ENCODE measurements at regions not wholly inside any gene's neighbourhood (a gene's known extent, or its start where the extent isn't known, plus 50 kb on each side); places are given as distances from the start of the nearest gene placed in this dataset.
"Not testable (repeated sequence)": the region's sequence is repeated elsewhere in the genome, so short reads cannot be mapped to it uniquely, and the experiment has no call there.

GRCh38 chr9:3646226-3646625 is 120.4 kb upstream of the RFX3 start:
- Histone ChIP-seq H3K27ac (ENCODE audit: low read depth, low read length) (no peak overlapping the region), H3K9me3 (ENCODE audit: control insufficient read depth in 1 of 2, low read length in 2 of 2) (no peaks in the 10 kb centered on the region), H3K27me3 (ENCODE audit: control insufficient read depth in 1 of 2, insufficient read depth in 2 of 2, low read length in 2 of 2) (no peaks in the 10 kb centered on the region), H3K4me3 (ENCODE audit: low read depth in 1 of 2, low read length in 2 of 2) (no peak overlapping the region), H3K36me3 (ENCODE audit: control insufficient read depth in 1 of 2, insufficient read depth in 2 of 2, low read length in 2 of 2) (no peaks in the 10 kb centered on the region), H3K4me1 (ENCODE audit: control insufficient read depth in 1 of 2, insufficient read depth in 2 of 2, low read length in 2 of 2) (no peaks in the 10 kb centered on the region), H3K9ac (ENCODE audit: low read depth in 1 of 2, low read length in 2 of 2) (no peak overlapping the region)

GRCh38 chr9:3642075-3642474 is 116.3 kb upstream of the RFX3 start:
- not testable (repeated sequence) for H3K4me1 ChIP-seq (ENCODE audit: control insufficient read depth in 1 of 2, insufficient read depth in 2 of 2, low read length in 2 of 2); H3K36me3 ChIP-seq (ENCODE audit: control insufficient read depth in 1 of 2, insufficient read depth in 2 of 2, low read length in 2 of 2); H3K27me3 ChIP-seq (ENCODE audit: control insufficient read depth in 1 of 2, insufficient read depth in 2 of 2, low read length in 2 of 2); H3K9ac ChIP-seq (ENCODE audit: low read depth in 1 of 2, low read length in 2 of 2); H3K27ac ChIP-seq (ENCODE audit: low read depth, low read length); H3K9me3 ChIP-seq (ENCODE audit: control insufficient read depth in 1 of 2, low read length in 2 of 2); H3K4me3 ChIP-seq (ENCODE audit: low read depth in 1 of 2, low read length in 2 of 2)

GRCh38 chr9:3629495-3629894 is 103.7 kb upstream of the RFX3 start:
- H3K27me3 ChIP-seq (ENCODE audit: control insufficient read depth in 1 of 2, insufficient read depth in 2 of 2, low read length in 2 of 2), result no peaks in the 10 kb centered on the region
- no peaks in the 10 kb centered on the region for H3K9me3 ChIP-seq (ENCODE audit: control insufficient read depth in 1 of 2, low read length in 2 of 2)
- no peak overlapping the region for H3K9ac ChIP-seq (ENCODE audit: low read depth in 1 of 2, low read length in 2 of 2)
- H3K27ac ChIP-seq (ENCODE audit: low read depth, low read length), result no peak overlapping the region
- no peaks in the 10 kb centered on the region for H3K4me1 ChIP-seq (ENCODE audit: control insufficient read depth in 1 of 2, insufficient read depth in 2 of 2, low read length in 2 of 2)
- H3K4me3 ChIP-seq (ENCODE audit: low read depth in 1 of 2, low read length in 2 of 2), result no peak overlapping the region
- no peaks in the 10 kb centered on the region for H3K36me3 ChIP-seq (ENCODE audit: control insufficient read depth in 1 of 2, insufficient read depth in 2 of 2, low read length in 2 of 2)

GRCh38 chr9:3628239-3628638 is 102.4 kb upstream of the RFX3 start:
- Histone ChIP-seq H3K27ac (ENCODE audit: low read depth, low read length) (no peak overlapping the region), H3K27me3 (ENCODE audit: control insufficient read depth in 1 of 2, insufficient read depth in 2 of 2, low read length in 2 of 2) (no peaks in the 10 kb centered on the region), H3K4me1 (ENCODE audit: control insufficient read depth in 1 of 2, insufficient read depth in 2 of 2, low read length in 2 of 2) (no peaks in the 10 kb centered on the region), H3K4me3 (ENCODE audit: low read depth in 1 of 2, low read length in 2 of 2) (no peak overlapping the region), H3K36me3 (ENCODE audit: control insufficient read depth in 1 of 2, insufficient read depth in 2 of 2, low read length in 2 of 2) (no peaks in the 10 kb centered on the region), H3K9ac (ENCODE audit: low read depth in 1 of 2, low read length in 2 of 2) (no peak overlapping the region), H3K9me3 (ENCODE audit: control insufficient read depth in 1 of 2, low read length in 2 of 2) (no peaks in the 10 kb centered on the region)

GRCh38 chr9:3608011-3608410 is 82.2 kb upstream of the RFX3 start:
- Histone ChIP-seq H3K4me3 (ENCODE audit: low read depth in 1 of 2, low read length in 2 of 2) (no peak overlapping the region), H3K36me3 (ENCODE audit: control insufficient read depth in 1 of 2, insufficient read depth in 2 of 2, low read length in 2 of 2) (no peaks in the 10 kb centered on the region), H3K27ac (ENCODE audit: low read depth, low read length) (no peak overlapping the region), H3K27me3 (ENCODE audit: control insufficient read depth in 1 of 2, insufficient read depth in 2 of 2, low read length in 2 of 2) (no peaks in the 10 kb centered on the region), H3K9me3 (ENCODE audit: control insufficient read depth in 1 of 2, low read length in 2 of 2) (no peaks in the 10 kb centered on the region), H3K9ac (ENCODE audit: low read depth in 1 of 2, low read length in 2 of 2) (no peak overlapping the region), H3K4me1 (ENCODE audit: control insufficient read depth in 1 of 2, insufficient read depth in 2 of 2, low read length in 2 of 2) (no peaks in the 10 kb centered on the region)

- Histone ChIP-seq H3K4me3 (ENCODE audit: low read depth in 1 of 2, low read length in 2 of 2) (no peak overlapping the region), H3K27ac (ENCODE audit: low read depth, low read length) (no peak overlapping the region), H3K27me3 (ENCODE audit: control insufficient read depth in 1 of 2, insufficient read depth in 2 of 2, low read length in 2 of 2) (no peaks in the 10 kb centered on the region), H3K36me3 (ENCODE audit: control insufficient read depth in 1 of 2, insufficient read depth in 2 of 2, low read length in 2 of 2) (no peaks in the 10 kb centered on the region), H3K4me1 (ENCODE audit: control insufficient read depth in 1 of 2, insufficient read depth in 2 of 2, low read length in 2 of 2) (no peaks in the 10 kb centered on the region), H3K9me3 (ENCODE audit: control insufficient read depth in 1 of 2, low read length in 2 of 2) (no peaks in the 10 kb centered on the region), H3K9ac (ENCODE audit: low read depth in 1 of 2, low read length in 2 of 2) (no peak overlapping the region)
Observed at GRCh38 chr9:3600672-3601071, 74.9 kb upstream of the RFX3 start.

- no peak overlapping the region for H3K27ac ChIP-seq (ENCODE audit: low read depth, low read length)
- H3K4me1 ChIP-seq (ENCODE audit: control insufficient read depth in 1 of 2, insufficient read depth in 2 of 2, low read length in 2 of 2), result no peaks in the 10 kb centered on the region
- H3K36me3 ChIP-seq (ENCODE audit: control insufficient read depth in 1 of 2, insufficient read depth in 2 of 2, low read length in 2 of 2), result no peaks in the 10 kb centered on the region
- H3K4me3 ChIP-seq (ENCODE audit: low read depth in 1 of 2, low read length in 2 of 2), result no peak overlapping the region
- no peak overlapping the region for H3K9ac ChIP-seq (ENCODE audit: low read depth in 1 of 2, low read length in 2 of 2)
- H3K9me3 ChIP-seq (ENCODE audit: control insufficient read depth in 1 of 2, low read length in 2 of 2), result no peaks in the 10 kb centered on the region
- H3K27me3 ChIP-seq (ENCODE audit: control insufficient read depth in 1 of 2, insufficient read depth in 2 of 2, low read length in 2 of 2), result no peaks in the 10 kb centered on the region
Observed at GRCh38 chr9:3597792-3598191, 72.0 kb upstream of the RFX3 start.

GRCh38 chr9:3586066-3586465 is 60.3 kb upstream of the RFX3 start:
- no peaks in the 10 kb centered on the region for H3K4me1 ChIP-seq (ENCODE audit: control insufficient read depth in 1 of 2, insufficient read depth in 2 of 2, low read length in 2 of 2)

GRCh38 chr9:3585606-3586005 is 59.8 kb upstream of the RFX3 start:
- Histone ChIP-seq H3K4me3 (ENCODE audit: low read depth in 1 of 2, low read length in 2 of 2) (no peak overlapping the region), H3K36me3 (ENCODE audit: control insufficient read depth in 1 of 2, insufficient read depth in 2 of 2, low read length in 2 of 2) (no peaks in the 10 kb centered on the region), H3K9me3 (ENCODE audit: control insufficient read depth in 1 of 2, low read length in 2 of 2) (peaks cover 6 to 7% of the 10 kb centered on the region in 2 donors), H3K27ac (ENCODE audit: low read depth, low read length) (no peak overlapping the region), H3K9ac (ENCODE audit: low read depth in 1 of 2, low read length in 2 of 2) (no peak overlapping the region), H3K4me1 (ENCODE audit: control insufficient read depth in 1 of 2, insufficient read depth in 2 of 2, low read length in 2 of 2) (no peaks in the 10 kb centered on the region), H3K27me3 (ENCODE audit: control insufficient read depth in 1 of 2, insufficient read depth in 2 of 2, low read length in 2 of 2) (no peaks in the 10 kb centered on the region)

More at GRCh38 chr9:3586066-3586465, 60.3 kb upstream of the RFX3 start:
- Histone ChIP-seq H3K4me3 (ENCODE audit: low read depth in 1 of 2, low read length in 2 of 2) (no peak overlapping the region), H3K27me3 (ENCODE audit: control insufficient read depth in 1 of 2, insufficient read depth in 2 of 2, low read length in 2 of 2) (no peaks in the 10 kb centered on the region), H3K9ac (ENCODE audit: low read depth in 1 of 2, low read length in 2 of 2) (no peak overlapping the region), H3K9me3 (ENCODE audit: control insufficient read depth in 1 of 2, low read length in 2 of 2) (peaks cover 3 to 5% of the 10 kb centered on the region in 2 donors), H3K27ac (ENCODE audit: low read depth, low read length) (no peak overlapping the region), H3K36me3 (ENCODE audit: control insufficient read depth in 1 of 2, insufficient read depth in 2 of 2, low read length in 2 of 2) (no peaks in the 10 kb centered on the region)

- Histone ChIP-seq H3K27ac (ENCODE audit: low read depth, low read length) (no peak overlapping the region), H3K9ac (ENCODE audit: low read depth in 1 of 2, low read length in 2 of 2) (no peak overlapping the region), H3K4me1 (ENCODE audit: control insufficient read depth in 1 of 2, insufficient read depth in 2 of 2, low read length in 2 of 2) (no peaks in the 10 kb centered on the region), H3K36me3 (ENCODE audit: control insufficient read depth in 1 of 2, insufficient read depth in 2 of 2, low read length in 2 of 2) (no peaks in the 10 kb centered on the region), H3K9me3 (ENCODE audit: control insufficient read depth in 1 of 2, low read length in 2 of 2) (peaks cover 6 to 13% of the 10 kb centered on the region in 2 donors), H3K27me3 (ENCODE audit: control insufficient read depth in 1 of 2, insufficient read depth in 2 of 2, low read length in 2 of 2) (no peaks in the 10 kb centered on the region), H3K4me3 (ENCODE audit: low read depth in 1 of 2, low read length in 2 of 2) (no peak overlapping the region)
Observed at GRCh38 chr9:3578786-3579185, 53.0 kb upstream of the RFX3 start.

- H3K27ac ChIP-seq (ENCODE audit: low read depth, low read length), result no peak overlapping the region
- H3K4me3 ChIP-seq (ENCODE audit: low read depth in 1 of 2, low read length in 2 of 2), result no peak overlapping the region
- H3K36me3 ChIP-seq (ENCODE audit: control insufficient read depth in 1 of 2, insufficient read depth in 2 of 2, low read length in 2 of 2), result no peaks in the 10 kb centered on the region
- H3K27me3 ChIP-seq (ENCODE audit: control insufficient read depth in 1 of 2, insufficient read depth in 2 of 2, low read length in 2 of 2), result no peaks in the 10 kb centered on the region
- H3K9ac ChIP-seq (ENCODE audit: low read depth in 1 of 2, low read length in 2 of 2), result no peak overlapping the region
- H3K4me1 ChIP-seq (ENCODE audit: control insufficient read depth in 1 of 2, insufficient read depth in 2 of 2, low read length in 2 of 2), result no peaks in the 10 kb centered on the region
- peaks cover 3 to 13% of the 10 kb centered on the region in 2 donors for H3K9me3 ChIP-seq (ENCODE audit: control insufficient read depth in 1 of 2, low read length in 2 of 2)
Observed at GRCh38 chr9:3576328-3576727, 50.5 kb upstream of the RFX3 start.

All from duodenal mucosa (tissue), 2 donors.